K562 (cell line): ENCODE measurements at regions not wholly inside any gene's neighbourhood (a gene's known extent, or its start where the extent isn't known, plus 50 kb on each side); places are given as distances from the start of the nearest gene placed in this dataset.

Experiments
- ATAC-seq: fragments of 200-7000 bp; cut with Tn5 transposase; 3 replicates; pipeline ENCODE4 v1.9.1; 2020; ENCODE audit warnings: moderate library complexity
- BruUV-seq: library from RNA; stranded (reverse); fragments of 400-500 nt; replicated peaks from 2 replicates; lab custom pipeline; 2021; lab: Mats Ljungman, UMichigan
- CTCF ChIA-PET: fragments of 300-600 bp; formaldehyde crosslinking; extraction: SDS; loops from one replicate; lab custom pipeline; 2021; ENCODE audit warnings: low intra/inter-chr PET ratio; lab: Yijun Ruan, JAX
- POLR2A ChIA-PET: fragments of 300-600, 350-650 bp; sonication (Branson Sonifier 250); formaldehyde crosslinking; extraction: SDS; loops from one replicate; lab custom pipeline; 2021; ENCODE audit warnings: antibody characterized with exemption, inconsistent platforms; lab: Yijun Ruan, JAX
- DNase-seq, 4 experiments: peaks; one replicate each; pipeline versions ENCODE4 v3.0.0 to v3.0.0-alpha.2; 2011 to 2018; ENCODE audit warnings: low spot score in 3 of 4, mixed read lengths in 3 of 4; ENCODE audit errors: extremely low read depth in 1 of 4
- FAIRE-seq: peaks from 2 replicates; lab custom pipeline; 2011; peaks lifted over from hg19 to GRCh38; lab: Jason Lieb, UNC
- H2AFZ ChIP-seq: 2 replicates; pipeline ENCODE4 v1.6.0; 2011; ENCODE audit warnings: low read depth, low read length, control low read depth, inconsistent platforms
- H3K27ac ChIP-seq: fragments of 200-600 bp; 3 replicates; pipeline ENCODE4 v1.8.0; 2011; ENCODE audit warnings: low read depth, mild to moderate bottlenecking, control low read depth, inconsistent platforms, low read length, moderate library complexity, mixed read lengths; ENCODE audit errors: extremely low read depth
- H3K27me3 ChIP-seq, 2 experiments: fragments of 300-600 bp in 1 of 2; 2 replicates in 1 of 2; 3 replicates in 1 of 2; pipeline versions ENCODE4 v1.6.0 to v1.8.0; 2011; ENCODE audit warnings: inconsistent platforms in 2 of 2, low read length in 2 of 2, mild to moderate bottlenecking in 1 of 2, mixed read lengths in 1 of 2, moderate library complexity in 1 of 2; ENCODE audit not compliant: control insufficient read depth in 2 of 2, insufficient read depth in 2 of 2
- H3K36me3 ChIP-seq: fragments of 300-600 bp; 3 replicates; pipeline ENCODE4 v1.8.0; 2011; ENCODE audit warnings: mild to moderate bottlenecking, low read length, inconsistent platforms; ENCODE audit not compliant: control insufficient read depth, insufficient read depth
- H3K4me1 ChIP-seq, 2 experiments: fragments of 200-600 bp in 1 of 2; replicated peaks in 1 of 2; 2 replicates in 1 of 2; 3 replicates in 1 of 2; pipeline versions ENCODE4 v1.5.1 to v1.8.0; 2011; ENCODE audit warnings: inconsistent platforms in 2 of 2, low read length in 2 of 2, mild to moderate bottlenecking in 1 of 2, mixed read lengths in 1 of 2, moderate library complexity in 1 of 2; ENCODE audit not compliant: control insufficient read depth in 2 of 2, insufficient read depth in 2 of 2
- H3K4me2 ChIP-seq: 2 replicates; pipeline ENCODE4 v1.6.1; 2011; ENCODE audit warnings: low read length, control low read depth, inconsistent platforms, mixed read lengths; ENCODE audit not compliant: insufficient read depth
- H3K4me3 ChIP-seq: fragments of 200-600 bp; sonication (generic), shearing (Covaris generic); 2 replicates; pipeline ENCODE4 v1.5.1; 2016; ENCODE audit warnings: control low read depth, inconsistent platforms
- H3K79me2 ChIP-seq: fragments of 200-600 bp; 3 replicates; pipeline ENCODE4 v1.8.0; 2011; ENCODE audit warnings: low read length, inconsistent platforms; ENCODE audit not compliant: control insufficient read depth, insufficient read depth
- H3K9ac ChIP-seq, 2 experiments: 2 replicates each; pipeline versions ENCODE4 v1.6.0 to v1.6.1; 2011; ENCODE audit warnings: low read depth in 2 of 2, low read length in 2 of 2, control low read depth in 1 of 2, inconsistent platforms in 1 of 2, mild to moderate bottlenecking in 1 of 2, mixed read lengths in 1 of 2; ENCODE audit not compliant: insufficient read depth in 1 of 2
- H3K9me1 ChIP-seq: one replicate; pipeline ENCODE4 v1.6.0; 2011; ENCODE audit warnings: inconsistent platforms, mild to moderate bottlenecking, low read length, moderate library complexity; ENCODE audit not compliant: control insufficient read depth, insufficient read depth
- H3K9me3 ChIP-seq: replicated peaks from 2 replicates; pipeline ENCODE4 v1.5.1; 2011; ENCODE audit warnings: low read depth, low read length, inconsistent platforms; ENCODE audit not compliant: control insufficient read depth, insufficient read depth
- H4K20me1 ChIP-seq: replicated peaks from 2 replicates; pipeline ENCODE4 v1.6.1; 2011; ENCODE audit warnings: low read length, inconsistent platforms, mixed read lengths; ENCODE audit not compliant: control insufficient read depth, insufficient read depth
- GTF2F1 ChIP-seq: IDR thresholded peaks from 2 replicates; pipeline ENCODE4 v1.6.1; 2011; ENCODE audit warnings: low read depth, low read length, improper control_type of control experiment
- HIVEP1 ChIP-seq: fragments of 250-450 bp; sonication (Bioruptor Pico); IDR thresholded peaks from 2 replicates; pipeline ENCODE4 v1.4.0; 2020; ENCODE audit warnings: mild to moderate bottlenecking
- KAT2B ChIP-seq: IDR thresholded peaks from one replicate; pipeline ENCODE4 v1.6.1; 2012; ENCODE audit warnings: low read depth, mild to moderate bottlenecking, control low read depth, inconsistent platforms, low read length, moderate library complexity
- MTA1 ChIP-seq: fragments of 450-650 bp; IDR thresholded peaks from 2 replicates; pipeline ENCODE4 v1.6.1; 2017; ENCODE audit warnings: borderline replicate concordance
- PATZ1 ChIP-seq: fragments of 250-450 bp; sonication (Bioruptor Pico); IDR thresholded peaks from 2 replicates; pipeline ENCODE4 v1.5.0; 2020; ENCODE audit warnings: mild to moderate bottlenecking, borderline replicate concordance
- SAFB2 ChIP-seq: fragments of 200-400 bp; formaldehyde crosslinking; IDR thresholded peaks from 2 replicates; pipeline ENCODE4 v1.6.1; 2018; ENCODE audit warnings: borderline replicate concordance, low read length, low read depth, moderate library complexity; ENCODE audit not compliant: severe bottlenecking
- ZNF407 ChIP-seq: fragments of 450-650 bp; IDR thresholded peaks from 2 replicates; pipeline ENCODE4 v1.6.1; 2016; ENCODE audit warnings: low read depth
- WGBS: fragments of 100-300 bp; shearing (Covaris generic); methylation state at CpG from one replicate; pipeline ENCODE4 v1.1.6; 2016; ENCODE audit warnings: low coverage, mixed read lengths; ENCODE audit not compliant: insufficient coverage; ENCODE audit errors: missing lambda C conversion rate; 5-methylcytosine and 5-hydroxymethylcytosine counted together
- in situ Hi-C: fragments of 300-500 bp; cut with MboI; formaldehyde crosslinking; loops from 4 replicates; pipeline ENCODE4 v1.15.0; 2018; ENCODE audit warnings: inconsistent platforms, mixed read lengths
- intact Hi-C: fragments of 100-400 bp; cut with micrococcal nuclease; formaldehyde crosslinking; loops from 2 replicates; pipeline ENCODE4 v1.14.2; 2022
- TF ChIP-seq, protein P1 (sequence below): conservative IDR thresholded peaks from 2 replicates; pipeline ENCODE4 v1.6.1; 2011; ENCODE audit warnings: low read depth, mild to moderate bottlenecking, low read length; ENCODE audit not compliant: control insufficient read depth

DNA sequence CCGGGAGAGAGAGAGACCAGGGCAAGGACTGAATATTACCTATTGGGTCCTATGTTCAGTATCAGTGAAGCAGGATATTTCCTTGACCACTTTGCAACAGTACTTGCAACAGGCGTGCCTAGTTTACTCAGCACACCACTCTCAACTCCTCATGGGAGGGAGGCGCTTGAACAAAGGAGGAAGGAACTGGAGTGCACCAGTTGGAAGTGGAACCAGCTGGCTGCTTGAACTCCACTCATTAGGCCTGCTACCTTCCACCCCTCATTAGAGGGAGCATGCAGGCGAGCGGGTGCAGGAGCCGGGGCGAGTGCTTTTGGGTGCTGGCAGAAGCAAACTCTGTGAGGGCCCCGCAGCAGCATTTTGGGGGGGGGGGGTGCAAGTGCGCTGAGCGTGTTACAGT lies 1369.6 kb upstream of the RAG2 start (continued):
- TF ChIP-seq PATZ1 (CRISPR knock-in tag) = no peak
- no peak for TF ChIP-seq HIVEP1 (CRISPR knock-in tag)

DNA sequence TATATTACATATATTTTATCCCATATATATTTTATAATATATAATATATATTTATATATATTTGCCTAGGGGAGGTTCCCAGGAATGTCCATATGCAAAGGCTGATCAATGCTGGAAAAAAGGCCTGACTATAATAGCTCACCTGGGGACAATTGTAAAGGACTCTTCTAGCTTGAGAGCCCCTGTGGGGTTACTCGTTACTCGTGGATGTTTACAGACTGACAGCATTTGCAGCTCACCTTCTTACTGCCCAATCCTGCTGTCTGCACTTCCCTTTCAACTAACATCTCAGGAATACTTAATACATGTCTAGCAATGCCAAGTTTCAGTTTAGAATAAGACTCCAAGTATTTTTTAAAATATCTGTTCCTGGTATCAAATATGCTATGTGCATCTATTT lies 1365.4 kb upstream of the RAG2 start:
- Histone ChIP-seq H4K20me1 (no peaks in the 10 kb centered on the region), H3K79me2 (no peaks in the 10 kb centered on the region), H3K4me1 (no peaks in the 10 kb centered on the region; a peak in 1 of 5 replicates), H3K9me3 (0 out of 2 replicates have a peak, but pooled peaks cover 2% of the 10 kb centered on the region), H3K9me1 (no peaks in the 10 kb centered on the region), H3K4me2 (no peak overlapping the region), H3K36me3 (no peaks in the 10 kb centered on the region), H3K9ac (no peak overlapping the region), H3K27ac (no peak overlapping the region), H3K4me3 (no peak overlapping the region), H2AFZ (no peak overlapping the region), H3K27me3 (no peaks in the 10 kb centered on the region)
- in situ Hi-C loops (no loop called here), intact Hi-C loops (no loop called here)
- TF ChIP-seq MTA1 (no peak), SAFB2 (no peak), ZNF407 (no peak), GTF2F1 (no peak), KAT2B (no peak)
- TF ChIP-seq, protein P1, sequence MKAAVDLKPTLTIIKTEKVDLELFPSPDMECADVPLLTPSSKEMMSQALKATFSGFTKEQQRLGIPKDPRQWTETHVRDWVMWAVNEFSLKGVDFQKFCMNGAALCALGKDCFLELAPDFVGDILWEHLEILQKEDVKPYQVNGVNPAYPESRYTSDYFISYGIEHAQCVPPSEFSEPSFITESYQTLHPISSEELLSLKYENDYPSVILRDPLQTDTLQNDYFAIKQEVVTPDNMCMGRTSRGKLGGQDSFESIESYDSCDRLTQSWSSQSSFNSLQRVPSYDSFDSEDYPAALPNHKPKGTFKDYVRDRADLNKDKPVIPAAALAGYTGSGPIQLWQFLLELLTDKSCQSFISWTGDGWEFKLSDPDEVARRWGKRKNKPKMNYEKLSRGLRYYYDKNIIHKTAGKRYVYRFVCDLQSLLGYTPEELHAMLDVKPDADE = no peak
- FAIRE-seq (no peak), ATAC-seq (no peak), DNase-seq (no peak)
- CTCF ChIA-PET = no interaction called here
- no TSS peak for BruUV-seq
- POLR2A ChIA-PET = interaction anchor here (0.7 kb wide), 1 partner anchor 1078 kb away, joined by 3 read pairs; no protein-coding TSS in a partner anchor
- 6% methylated on average over 2 of the region's 2 CpGs for WGBS
